KMS-11 (cell line): ENCODE measurements at regions not wholly inside any gene's neighbourhood (a gene's known extent, or its start where the extent isn't known, plus 50 kb on each side); places are given as distances from the start of the nearest gene placed in this dataset.

Source experiments
- H2AFZ ChIP-seq: fragments of 200-600 bp; sonication (generic); 2 replicates; pipeline ENCODE4 v1.6.1; 2016; ENCODE audit warnings: antibody characterized with exemption, mixed run types, low read depth
- H3K27ac ChIP-seq: fragments of 200-600 bp; sonication (generic); 2 replicates; pipeline ENCODE4 v1.6.1; 2016; ENCODE audit warnings: mild to moderate bottlenecking, mixed run types
- H3K27me3 ChIP-seq: fragments of 200-600 bp; sonication (generic); 2 replicates; pipeline ENCODE4 v1.6.1; 2017; ENCODE audit warnings: mild to moderate bottlenecking, low read depth, mixed run types, moderate library complexity; ENCODE audit not compliant: insufficient read depth
- H3K36me3 ChIP-seq: fragments of 200-600 bp; sonication (generic); 2 replicates; pipeline ENCODE4 v1.6.1; 2017; ENCODE audit warnings: mild to moderate bottlenecking, mixed run types; ENCODE audit not compliant: insufficient read depth
- H3K4me1 ChIP-seq: fragments of 200-600 bp; sonication (generic); 2 replicates; pipeline ENCODE4 v1.6.1; 2016; ENCODE audit warnings: mild to moderate bottlenecking, low read depth, mixed run types; ENCODE audit not compliant: poor library complexity, severe bottlenecking
- H3K4me2 ChIP-seq: fragments of 200-600 bp; sonication (generic); 2 replicates; pipeline ENCODE4 v1.7.0; 2016; ENCODE audit warnings: mild to moderate bottlenecking, mixed run types
- H3K4me3 ChIP-seq: fragments of 200-600 bp; sonication (generic); IDR thresholded peaks from 2 replicates; pipeline ENCODE4 v1.6.1; 2017; ENCODE audit warnings: low read depth, low read length, mixed read lengths; ENCODE audit not compliant: insufficient read depth
- H3K79me2 ChIP-seq: fragments of 200-600 bp; sonication (generic); 2 replicates; pipeline ENCODE4 v1.6.1; 2016; ENCODE audit warnings: low read depth, mixed run types; ENCODE audit not compliant: insufficient read depth
- H3K9ac ChIP-seq: fragments of 200-600 bp; sonication (generic); 2 replicates; pipeline ENCODE4 v1.6.1; 2016; ENCODE audit warnings: mild to moderate bottlenecking, mixed run types
- H4K20me1 ChIP-seq: fragments of 200-600 bp; sonication (generic); 2 replicates; pipeline ENCODE4 v1.6.1; 2016; ENCODE audit warnings: mild to moderate bottlenecking, mixed run types; ENCODE audit not compliant: insufficient read depth
- CTCF ChIP-seq: fragments of 200-600 bp; sonication (generic); conservative IDR thresholded peaks from 2 replicates; pipeline ENCODE4 v1.6.1; 2017; ENCODE audit warnings: low read depth, mild to moderate bottlenecking, antibody characterized with exemption, low read length, moderate library complexity, mixed read lengths

DNA sequence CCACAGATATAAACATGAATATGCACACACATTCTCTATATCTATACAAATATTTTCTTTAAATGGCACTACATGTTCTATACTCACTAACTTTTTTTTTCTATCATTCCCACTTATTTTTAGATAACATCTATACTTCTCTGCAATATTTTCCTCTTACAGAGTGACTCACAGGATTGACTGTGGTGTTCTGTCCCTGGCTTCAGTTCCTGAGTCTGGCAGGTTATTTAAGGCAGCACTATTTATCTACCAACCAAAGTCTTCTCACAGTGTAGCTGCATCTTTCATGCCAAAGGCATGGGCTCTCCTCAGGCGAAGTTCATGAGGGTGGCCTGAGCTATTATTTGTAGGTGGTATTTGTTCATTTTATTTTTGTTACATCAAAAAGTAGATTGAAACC is 409.0 kb downstream of the PRR16 start:
- Histone ChIP-seq H3K27ac (no peak overlapping the region), H3K27me3 (no peaks in the 10 kb centered on the region), H4K20me1 (no peaks in the 10 kb centered on the region), H3K4me3 (no peak overlapping the region), H3K79me2 (no peaks in the 10 kb centered on the region), H3K4me1 (no peaks in the 10 kb centered on the region), H3K9ac (no peak overlapping the region), H2AFZ (no peak overlapping the region), H3K36me3 (no peaks in the 10 kb centered on the region), H3K4me2 (no peak overlapping the region)
- no peak for TF ChIP-seq CTCF

DNA sequence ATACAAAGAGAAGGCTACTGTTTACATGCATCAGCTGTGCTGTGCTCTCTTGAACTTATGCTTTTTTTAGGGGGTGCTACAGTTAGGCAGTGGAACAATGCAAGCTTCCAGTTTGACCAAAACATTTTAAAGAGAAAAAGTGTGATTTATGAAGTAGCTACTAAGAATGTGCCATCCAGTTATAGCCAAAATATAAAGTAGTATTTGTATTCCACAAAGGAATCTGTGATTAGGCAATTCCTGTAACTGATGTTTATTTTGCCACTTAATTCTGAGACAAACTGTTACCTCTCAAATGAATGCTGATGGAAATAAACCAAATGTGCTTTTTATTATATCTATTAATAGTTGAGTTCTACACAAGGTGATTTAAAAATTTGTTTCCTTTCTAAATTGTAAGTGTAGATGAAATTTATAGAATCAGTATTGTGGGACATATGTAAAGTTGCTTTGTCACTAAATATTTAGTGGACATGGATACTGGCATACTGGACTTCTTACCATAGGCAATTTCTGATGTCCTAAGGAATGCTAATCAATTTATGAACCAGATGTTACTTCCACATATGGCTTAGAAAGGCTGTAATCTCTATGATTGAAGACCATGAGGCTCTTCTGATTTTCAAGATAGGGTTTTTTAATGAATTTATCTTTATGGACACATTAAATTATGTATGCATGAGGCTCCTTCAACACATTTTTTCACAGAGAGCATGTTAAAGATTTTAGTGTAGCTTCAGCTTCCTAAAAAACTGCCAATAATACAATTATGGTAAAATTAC is 410.2 kb downstream of the PRR16 start:
- Histone ChIP-seq H3K27me3 (no peaks in the 10 kb centered on the region), H3K79me2 (no peaks in the 10 kb centered on the region), H3K4me2 (no peak overlapping the region), H3K27ac (no peak overlapping the region), H3K36me3 (no peaks in the 10 kb centered on the region), H3K9ac (no peak overlapping the region), H3K4me1 (no peaks in the 10 kb centered on the region), H2AFZ (no peak overlapping the region), H3K4me3 (no peak overlapping the region), H4K20me1 (no peaks in the 10 kb centered on the region)
- TF ChIP-seq CTCF = no peak

GRCh38 chr5:120882038-120882775 is 418.1 kb downstream of the PRR16 start:
- no peaks in the 10 kb centered on the region for H4K20me1 ChIP-seq
- H3K9ac ChIP-seq = no peak overlapping the region
- H3K4me3 ChIP-seq = no peak overlapping the region
- H3K27ac ChIP-seq = no peak overlapping the region
- no peaks in the 10 kb centered on the region for H3K36me3 ChIP-seq
- no peak for TF ChIP-seq CTCF
- H3K79me2 ChIP-seq = no peaks in the 10 kb centered on the region
- no peaks in the 10 kb centered on the region for H3K4me1 ChIP-seq
- H3K27me3 ChIP-seq = no peaks in the 10 kb centered on the region
- H3K4me2 ChIP-seq = no peak overlapping the region
- H2AFZ ChIP-seq = no peak overlapping the region

DNA sequence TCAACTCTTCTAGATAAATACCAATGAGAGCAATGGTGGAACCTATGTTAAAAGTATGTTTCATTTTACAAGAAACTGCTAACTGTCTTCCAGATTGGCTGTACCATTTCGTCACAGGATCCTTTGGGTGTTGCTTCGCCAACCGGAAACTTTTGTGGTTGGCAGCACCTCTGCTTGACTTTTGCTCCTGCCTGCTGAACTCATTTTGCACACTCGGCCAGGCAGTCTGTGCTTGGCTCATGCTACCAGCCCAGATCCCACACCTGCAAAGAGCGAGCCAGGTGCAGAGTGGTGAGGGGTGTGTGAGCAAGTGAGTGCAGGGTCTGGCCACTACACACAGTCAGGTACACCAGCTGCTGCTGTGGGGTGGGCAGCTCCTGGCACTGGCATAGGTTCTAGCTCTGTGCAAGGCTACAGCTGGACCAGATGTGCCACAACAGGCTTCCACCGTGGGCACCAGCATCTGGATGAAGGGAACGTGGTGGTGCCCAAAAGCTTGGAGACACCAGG is 422.3 kb downstream of the PRR16 start:
- no peak for TF ChIP-seq CTCF
- Histone ChIP-seq H3K4me2 (no peak overlapping the region), H2AFZ (no peak overlapping the region), H3K4me1 (no peaks in the 10 kb centered on the region), H3K79me2 (no peaks in the 10 kb centered on the region), H3K36me3 (no peaks in the 10 kb centered on the region), H3K9ac (no peak overlapping the region), H3K4me3 (no peak overlapping the region), H4K20me1 (no peaks in the 10 kb centered on the region), H3K27me3 (no peaks in the 10 kb centered on the region), H3K27ac (no peak overlapping the region)
